WTC11 (cell line): ENCODE measurements at regions not wholly inside any gene's neighbourhood (a gene's known extent, or its start where the extent isn't known, plus 50 kb on each side); places are given as distances from the start of the nearest gene placed in this dataset.

Source experiments
- CBFB ChIP-seq: sonication (generic); formaldehyde crosslinking; IDR thresholded peaks from 2 replicates; pipeline ENCODE4 v1.8.1; 2022; ENCODE audit warnings: mild to moderate bottlenecking, low read depth, missing genetic modification reagents
- ZNF138 ChIP-seq: sonication (generic); formaldehyde crosslinking; conservative IDR thresholded peaks from 2 replicates; pipeline ENCODE4 v1.8.1; 2022; ENCODE audit warnings: mild to moderate bottlenecking, moderate library complexity, missing genetic modification reagents
- ZNF232 ChIP-seq: sonication (generic); formaldehyde crosslinking; IDR thresholded peaks from 2 replicates; pipeline ENCODE4 v1.8.0; 2022; ENCODE audit warnings: mild to moderate bottlenecking, missing genetic modification reagents
- TF ChIP-seq, protein P1 (sequence below): fragments of 200-600 bp; IDR thresholded peaks from 2 replicates; pipeline ENCODE4 v1.8.0; 2022; ENCODE audit warnings: antibody characterized with exemption
- TF ChIP-seq, protein P2 (sequence below): sonication (generic); formaldehyde crosslinking; IDR thresholded peaks from 2 replicates; pipeline ENCODE4 v1.8.1; 2022; ENCODE audit warnings: mild to moderate bottlenecking, missing genetic modification reagents, moderate library complexity, borderline replicate concordance
- TF ChIP-seq, protein P3 (sequence below): sonication (generic); formaldehyde crosslinking; IDR thresholded peaks from 2 replicates; pipeline ENCODE4 v1.8.1; 2022; ENCODE audit warnings: low read depth, mild to moderate bottlenecking, moderate library complexity, missing genetic modification reagents, borderline replicate concordance
- TF ChIP-seq, protein P4 (sequence below): sonication (generic); formaldehyde crosslinking; IDR thresholded peaks from 2 replicates; pipeline ENCODE4 v1.8.0; 2022; ENCODE audit warnings: missing genetic modification reagents
- TF ChIP-seq, protein P5 (sequence below): sonication (generic); formaldehyde crosslinking; IDR thresholded peaks from 2 replicates; pipeline ENCODE4 v1.8.1; 2023; ENCODE audit warnings: mild to moderate bottlenecking, missing genetic modification reagents
- TF ChIP-seq, protein P6 (sequence below): sonication (generic); formaldehyde crosslinking; IDR thresholded peaks from 2 replicates; pipeline ENCODE4 v1.8.0; 2022; ENCODE audit warnings: mild to moderate bottlenecking, missing genetic modification reagents

DNA sequence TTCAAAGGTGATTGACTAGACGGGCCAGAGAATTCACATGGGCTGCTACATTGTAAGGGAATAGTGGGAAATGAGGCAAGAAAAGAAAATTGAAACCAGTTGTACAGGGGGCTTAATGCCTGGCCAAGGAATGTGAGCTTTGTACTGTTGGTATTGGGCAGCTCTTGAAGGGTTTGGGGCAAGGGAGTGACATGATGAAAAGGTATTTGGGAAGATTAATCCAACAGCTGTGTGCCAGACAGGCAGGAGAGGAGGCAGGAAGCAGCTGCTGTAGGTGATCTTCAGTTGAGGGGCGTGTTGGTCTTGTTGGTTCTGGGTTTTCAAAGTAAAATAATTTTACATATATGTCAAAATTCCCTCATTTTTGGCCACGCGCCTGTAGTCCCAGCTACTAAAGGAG is 384.5 kb upstream of the TENM3 start:
- TF ChIP-seq, protein P1, sequence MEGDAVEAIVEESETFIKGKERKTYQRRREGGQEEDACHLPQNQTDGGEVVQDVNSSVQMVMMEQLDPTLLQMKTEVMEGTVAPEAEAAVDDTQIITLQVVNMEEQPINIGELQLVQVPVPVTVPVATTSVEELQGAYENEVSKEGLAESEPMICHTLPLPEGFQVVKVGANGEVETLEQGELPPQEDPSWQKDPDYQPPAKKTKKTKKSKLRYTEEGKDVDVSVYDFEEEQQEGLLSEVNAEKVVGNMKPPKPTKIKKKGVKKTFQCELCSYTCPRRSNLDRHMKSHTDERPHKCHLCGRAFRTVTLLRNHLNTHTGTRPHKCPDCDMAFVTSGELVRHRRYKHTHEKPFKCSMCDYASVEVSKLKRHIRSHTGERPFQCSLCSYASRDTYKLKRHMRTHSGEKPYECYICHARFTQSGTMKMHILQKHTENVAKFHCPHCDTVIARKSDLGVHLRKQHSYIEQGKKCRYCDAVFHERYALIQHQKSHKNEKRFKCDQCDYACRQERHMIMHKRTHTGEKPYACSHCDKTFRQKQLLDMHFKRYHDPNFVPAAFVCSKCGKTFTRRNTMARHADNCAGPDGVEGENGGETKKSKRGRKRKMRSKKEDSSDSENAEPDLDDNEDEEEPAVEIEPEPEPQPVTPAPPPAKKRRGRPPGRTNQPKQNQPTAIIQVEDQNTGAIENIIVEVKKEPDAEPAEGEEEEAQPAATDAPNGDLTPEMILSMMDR = no peak
- no peak for TF ChIP-seq ZNF138 (CRISPR knock-in tag)
- TF ChIP-seq, protein P2, sequence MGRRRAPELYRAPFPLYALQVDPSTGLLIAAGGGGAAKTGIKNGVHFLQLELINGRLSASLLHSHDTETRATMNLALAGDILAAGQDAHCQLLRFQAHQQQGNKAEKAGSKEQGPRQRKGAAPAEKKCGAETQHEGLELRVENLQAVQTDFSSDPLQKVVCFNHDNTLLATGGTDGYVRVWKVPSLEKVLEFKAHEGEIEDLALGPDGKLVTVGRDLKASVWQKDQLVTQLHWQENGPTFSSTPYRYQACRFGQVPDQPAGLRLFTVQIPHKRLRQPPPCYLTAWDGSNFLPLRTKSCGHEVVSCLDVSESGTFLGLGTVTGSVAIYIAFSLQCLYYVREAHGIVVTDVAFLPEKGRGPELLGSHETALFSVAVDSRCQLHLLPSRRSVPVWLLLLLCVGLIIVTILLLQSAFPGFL (CRISPR knock-in tag) = no peak
- TF ChIP-seq, protein P3, sequence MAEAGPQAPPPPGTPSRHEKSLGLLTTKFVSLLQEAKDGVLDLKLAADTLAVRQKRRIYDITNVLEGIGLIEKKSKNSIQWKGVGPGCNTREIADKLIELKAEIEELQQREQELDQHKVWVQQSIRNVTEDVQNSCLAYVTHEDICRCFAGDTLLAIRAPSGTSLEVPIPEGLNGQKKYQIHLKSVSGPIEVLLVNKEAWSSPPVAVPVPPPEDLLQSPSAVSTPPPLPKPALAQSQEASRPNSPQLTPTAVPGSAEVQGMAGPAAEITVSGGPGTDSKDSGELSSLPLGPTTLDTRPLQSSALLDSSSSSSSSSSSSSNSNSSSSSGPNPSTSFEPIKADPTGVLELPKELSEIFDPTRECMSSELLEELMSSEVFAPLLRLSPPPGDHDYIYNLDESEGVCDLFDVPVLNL (CRISPR knock-in tag) = no peak
- no peak for TF ChIP-seq CBFB (CRISPR knock-in tag)
- TF ChIP-seq, protein P4, sequence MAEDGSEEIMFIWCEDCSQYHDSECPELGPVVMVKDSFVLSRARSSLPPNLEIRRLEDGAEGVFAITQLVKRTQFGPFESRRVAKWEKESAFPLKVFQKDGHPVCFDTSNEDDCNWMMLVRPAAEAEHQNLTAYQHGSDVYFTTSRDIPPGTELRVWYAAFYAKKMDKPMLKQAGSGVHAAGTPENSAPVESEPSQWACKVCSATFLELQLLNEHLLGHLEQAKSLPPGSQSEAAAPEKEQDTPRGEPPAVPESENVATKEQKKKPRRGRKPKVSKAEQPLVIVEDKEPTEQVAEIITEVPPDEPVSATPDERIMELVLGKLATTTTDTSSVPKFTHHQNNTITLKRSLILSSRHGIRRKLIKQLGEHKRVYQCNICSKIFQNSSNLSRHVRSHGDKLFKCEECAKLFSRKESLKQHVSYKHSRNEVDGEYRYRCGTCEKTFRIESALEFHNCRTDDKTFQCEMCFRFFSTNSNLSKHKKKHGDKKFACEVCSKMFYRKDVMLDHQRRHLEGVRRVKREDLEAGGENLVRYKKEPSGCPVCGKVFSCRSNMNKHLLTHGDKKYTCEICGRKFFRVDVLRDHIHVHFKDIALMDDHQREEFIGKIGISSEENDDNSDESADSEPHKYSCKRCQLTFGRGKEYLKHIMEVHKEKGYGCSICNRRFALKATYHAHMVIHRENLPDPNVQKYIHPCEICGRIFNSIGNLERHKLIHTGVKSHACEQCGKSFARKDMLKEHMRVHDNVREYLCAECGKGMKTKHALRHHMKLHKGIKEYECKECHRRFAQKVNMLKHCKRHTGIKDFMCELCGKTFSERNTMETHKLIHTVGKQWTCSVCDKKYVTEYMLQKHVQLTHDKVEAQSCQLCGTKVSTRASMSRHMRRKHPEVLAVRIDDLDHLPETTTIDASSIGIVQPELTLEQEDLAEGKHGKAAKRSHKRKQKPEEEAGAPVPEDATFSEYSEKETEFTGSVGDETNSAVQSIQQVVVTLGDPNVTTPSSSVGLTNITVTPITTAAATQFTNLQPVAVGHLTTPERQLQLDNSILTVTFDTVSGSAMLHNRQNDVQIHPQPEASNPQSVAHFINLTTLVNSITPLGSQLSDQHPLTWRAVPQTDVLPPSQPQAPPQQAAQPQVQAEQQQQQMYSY = no peak
- TF ChIP-seq, protein P5, sequence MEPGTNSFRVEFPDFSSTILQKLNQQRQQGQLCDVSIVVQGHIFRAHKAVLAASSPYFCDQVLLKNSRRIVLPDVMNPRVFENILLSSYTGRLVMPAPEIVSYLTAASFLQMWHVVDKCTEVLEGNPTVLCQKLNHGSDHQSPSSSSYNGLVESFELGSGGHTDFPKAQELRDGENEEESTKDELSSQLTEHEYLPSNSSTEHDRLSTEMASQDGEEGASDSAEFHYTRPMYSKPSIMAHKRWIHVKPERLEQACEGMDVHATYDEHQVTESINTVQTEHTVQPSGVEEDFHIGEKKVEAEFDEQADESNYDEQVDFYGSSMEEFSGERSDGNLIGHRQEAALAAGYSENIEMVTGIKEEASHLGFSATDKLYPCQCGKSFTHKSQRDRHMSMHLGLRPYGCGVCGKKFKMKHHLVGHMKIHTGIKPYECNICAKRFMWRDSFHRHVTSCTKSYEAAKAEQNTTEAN (CRISPR knock-in tag) = no peak
- TF ChIP-seq, protein P6, sequence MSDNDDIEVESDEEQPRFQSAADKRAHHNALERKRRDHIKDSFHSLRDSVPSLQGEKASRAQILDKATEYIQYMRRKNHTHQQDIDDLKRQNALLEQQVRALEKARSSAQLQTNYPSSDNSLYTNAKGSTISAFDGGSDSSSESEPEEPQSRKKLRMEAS = no peak
- no peak for TF ChIP-seq ZNF232
